ENCODE measurements at regions not wholly inside any gene's neighbourhood (a gene's known extent, or its start where the extent isn't known, plus 50 kb on each side); places are given as distances from the start of the nearest gene placed in this dataset.

DNA sequence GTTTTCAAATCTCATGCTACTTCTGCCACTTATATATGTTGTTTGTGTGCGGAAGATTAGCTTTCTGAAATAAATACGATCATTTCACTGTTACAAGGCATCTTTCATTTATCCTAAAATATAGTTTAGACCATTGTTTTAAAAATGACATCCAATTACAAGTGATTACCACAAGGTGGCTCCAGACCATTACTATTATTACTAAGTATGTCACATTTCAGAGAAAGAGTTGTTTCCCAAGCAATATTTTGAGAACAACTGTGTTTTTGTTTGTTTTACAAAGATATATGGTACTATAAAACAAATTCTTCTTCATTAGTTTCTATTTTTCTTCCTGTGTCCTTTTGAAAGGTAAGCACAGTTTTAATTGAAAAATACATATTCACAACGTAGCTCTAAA lies 136.0 kb upstream of the RAP2B start:
- TF ChIP-seq, protein P1, sequence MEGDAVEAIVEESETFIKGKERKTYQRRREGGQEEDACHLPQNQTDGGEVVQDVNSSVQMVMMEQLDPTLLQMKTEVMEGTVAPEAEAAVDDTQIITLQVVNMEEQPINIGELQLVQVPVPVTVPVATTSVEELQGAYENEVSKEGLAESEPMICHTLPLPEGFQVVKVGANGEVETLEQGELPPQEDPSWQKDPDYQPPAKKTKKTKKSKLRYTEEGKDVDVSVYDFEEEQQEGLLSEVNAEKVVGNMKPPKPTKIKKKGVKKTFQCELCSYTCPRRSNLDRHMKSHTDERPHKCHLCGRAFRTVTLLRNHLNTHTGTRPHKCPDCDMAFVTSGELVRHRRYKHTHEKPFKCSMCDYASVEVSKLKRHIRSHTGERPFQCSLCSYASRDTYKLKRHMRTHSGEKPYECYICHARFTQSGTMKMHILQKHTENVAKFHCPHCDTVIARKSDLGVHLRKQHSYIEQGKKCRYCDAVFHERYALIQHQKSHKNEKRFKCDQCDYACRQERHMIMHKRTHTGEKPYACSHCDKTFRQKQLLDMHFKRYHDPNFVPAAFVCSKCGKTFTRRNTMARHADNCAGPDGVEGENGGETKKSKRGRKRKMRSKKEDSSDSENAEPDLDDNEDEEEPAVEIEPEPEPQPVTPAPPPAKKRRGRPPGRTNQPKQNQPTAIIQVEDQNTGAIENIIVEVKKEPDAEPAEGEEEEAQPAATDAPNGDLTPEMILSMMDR (IDR thresholded peaks at IDR 0.05): peak; percentile 58 to 67 (median 59)
- TF ChIP-seq EP300 (IDR thresholded peaks at IDR 0.05; ENCODE audit: low read depth): no peak
- TF ChIP-seq POLR2AphosphoS5 (IDR thresholded peaks at IDR 0.05): no peak

All from transverse colon (tissue), 4 donors.